NCI-H526 (cell line): ENCODE measurements at regions not wholly inside any gene's neighbourhood (a gene's known extent, or its start where the extent isn't known, plus 50 kb on each side); places are given as distances from the start of the nearest gene placed in this dataset.
"Not testable (repeated sequence)": the region's sequence is repeated elsewhere in the genome, so short reads cannot be mapped to it uniquely, and the experiment has no call there.

Experiments used
- DNase-seq, 2 experiments: peaks; one replicate each; lab custom pipeline; 2025; lab: John Stamatoyannopoulos, UW

DNA sequence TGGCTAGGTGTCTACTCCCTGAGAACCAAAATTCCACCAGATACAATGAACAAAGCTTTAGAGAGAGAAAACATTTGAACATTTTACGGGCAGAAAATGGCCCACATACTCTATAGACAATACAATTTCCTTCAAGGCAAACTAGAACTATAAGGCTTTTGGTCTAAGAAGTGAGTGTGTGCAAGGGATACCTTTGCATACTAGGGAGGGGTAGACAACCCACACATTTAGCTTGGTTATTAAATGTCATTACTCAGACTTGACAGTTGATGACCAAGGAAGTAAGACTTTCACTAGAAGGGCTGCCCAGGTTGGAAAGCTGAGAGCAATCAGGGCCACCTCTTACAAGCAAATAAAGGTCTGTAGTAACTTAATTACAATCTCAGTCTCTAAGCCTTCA lies 64.0 kb upstream of the PLEKHM1 start:
- DNase-seq = not testable (repeated sequence)

DNA sequence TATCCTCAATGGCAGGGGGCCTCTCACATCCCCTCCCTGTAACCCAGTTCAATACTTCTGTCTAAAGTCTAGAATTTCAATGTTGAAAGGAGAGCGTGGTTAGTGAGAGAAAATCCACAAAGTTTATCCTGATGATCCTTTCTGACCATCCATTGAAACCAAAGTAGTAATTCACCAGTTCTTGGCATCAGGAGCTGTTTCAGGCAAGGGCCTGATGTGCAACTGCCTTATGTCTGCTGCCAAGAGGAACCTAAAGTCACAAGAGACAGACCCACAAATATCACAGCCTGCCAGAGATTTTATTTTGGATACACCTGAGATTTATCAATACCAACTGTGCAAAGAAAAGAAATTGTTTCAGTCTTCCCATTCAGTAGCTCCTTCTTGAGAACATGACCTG lies 68.3 kb upstream of the PLEKHM1 start:
- DNase-seq = not testable (repeated sequence)

DNA sequence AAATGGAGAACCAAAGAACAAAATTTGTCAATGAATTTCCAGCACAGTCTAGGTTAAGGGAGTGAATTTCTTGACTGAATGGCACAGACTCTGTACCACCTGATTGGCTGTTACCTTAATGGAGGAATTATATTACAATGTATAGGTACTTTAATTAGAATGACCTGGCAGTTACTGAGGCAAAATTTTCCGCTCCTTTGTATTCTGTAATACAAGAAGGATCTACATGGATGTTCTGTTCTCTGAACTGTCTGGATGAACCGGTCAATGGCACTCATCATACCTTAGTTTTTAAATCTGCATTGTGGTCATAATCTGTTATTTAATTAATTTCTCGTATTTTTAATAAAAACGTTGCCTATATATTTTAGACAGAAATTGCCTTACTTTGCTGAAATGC lies 72.3 kb upstream of the PLEKHM1 start:
- DNase-seq = not testable (repeated sequence)

DNA sequence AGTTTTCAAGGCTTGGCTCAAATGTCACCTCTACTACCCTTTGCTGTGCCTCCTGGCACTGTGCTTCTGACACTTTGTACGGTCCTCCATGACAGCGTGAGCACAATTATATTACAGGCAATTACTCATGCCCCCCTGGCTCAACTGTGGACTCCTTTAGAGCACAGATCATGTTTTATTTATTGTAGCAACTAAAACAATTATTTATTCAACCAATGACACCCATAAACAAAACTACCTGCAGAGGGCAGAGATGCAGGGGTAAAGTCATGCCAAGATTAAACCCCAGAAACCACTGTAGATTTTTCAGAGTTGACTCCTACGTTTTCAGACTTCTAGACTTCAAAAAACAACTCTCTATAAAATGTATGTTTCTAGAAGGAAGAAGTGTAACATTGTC lies 72.8 kb upstream of the PLEKHM1 start:
- not testable (repeated sequence) for DNase-seq

DNA sequence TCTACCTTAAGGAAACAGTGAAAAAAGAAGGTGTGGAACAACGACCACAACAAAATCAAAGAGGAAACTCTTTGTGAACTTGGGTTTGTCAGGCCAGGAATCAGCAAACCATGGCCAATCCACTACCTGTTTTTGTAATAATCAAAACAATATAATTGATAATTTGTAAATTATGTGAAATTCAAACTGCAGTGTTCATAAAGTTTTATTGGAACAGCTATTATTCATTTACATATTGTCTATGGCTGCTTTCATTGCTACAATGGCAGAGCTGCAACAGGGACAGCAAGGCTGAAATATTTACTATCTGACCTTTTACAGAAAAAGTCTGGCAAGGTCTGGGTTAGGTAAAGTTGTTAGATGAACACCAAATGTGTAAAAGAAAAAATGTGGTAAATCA lies 77.8 kb upstream of the PLEKHM1 start:
- DNase-seq = not testable (repeated sequence)

DNA sequence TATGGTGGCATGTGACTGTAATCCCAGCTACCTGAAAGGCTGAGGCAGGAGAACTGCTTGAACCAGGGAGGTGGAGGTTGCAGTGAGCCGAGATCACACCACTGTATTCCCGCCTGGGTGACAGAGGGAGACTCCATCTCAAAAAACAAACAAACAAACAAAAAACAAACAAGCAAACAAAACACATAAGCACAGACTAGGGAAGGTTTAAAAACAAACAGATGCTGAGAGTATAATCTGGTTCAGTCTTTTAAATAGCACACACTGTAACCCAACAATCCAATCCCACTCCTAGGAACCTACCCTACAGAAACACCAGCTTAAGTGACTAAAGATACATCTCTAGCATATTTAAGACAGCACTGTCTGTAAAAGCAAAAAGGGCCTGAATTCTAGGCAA lies 82.8 kb upstream of the PLEKHM1 start:
- not testable (repeated sequence) for DNase-seq

DNA sequence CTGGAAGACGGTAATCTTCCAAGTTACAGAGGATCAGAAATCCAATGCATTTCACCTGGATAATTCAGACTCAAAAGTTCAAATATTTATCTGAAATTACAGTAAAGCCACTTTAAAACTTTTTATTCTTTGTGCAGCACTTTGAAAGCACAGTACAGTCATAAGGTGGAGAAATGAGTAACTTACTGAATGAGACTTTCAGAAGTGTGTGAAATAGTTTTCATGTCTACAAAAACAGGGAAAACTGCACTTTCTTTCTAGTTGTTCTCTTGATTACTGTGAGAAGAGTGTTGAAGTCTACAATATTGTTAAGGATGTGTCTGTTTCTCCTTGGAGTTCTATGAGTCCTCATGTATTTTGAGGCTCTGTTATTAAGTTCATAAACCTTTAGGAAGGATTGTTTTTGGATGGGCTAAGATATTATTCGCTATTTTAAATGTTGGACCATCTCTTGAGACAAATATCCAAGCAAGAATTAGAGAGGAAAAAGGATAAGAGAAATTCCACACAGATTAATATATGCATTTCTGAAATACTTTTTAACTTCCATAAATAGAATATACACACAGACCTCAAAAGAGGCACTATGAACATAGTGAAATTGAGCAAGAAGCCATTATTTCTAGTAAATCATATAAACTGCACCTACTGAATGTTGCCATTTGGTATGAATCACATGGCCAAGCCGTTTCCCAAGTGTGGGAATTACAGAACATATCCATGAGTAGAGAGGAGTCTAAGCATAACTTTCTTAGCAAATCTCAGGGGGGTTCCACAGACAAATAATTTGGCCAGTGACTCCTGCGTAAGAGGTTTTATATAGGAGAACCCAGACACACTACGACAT lies 83.6 kb upstream of the PLEKHM1 start:
- DNase-seq = no peak

DNA sequence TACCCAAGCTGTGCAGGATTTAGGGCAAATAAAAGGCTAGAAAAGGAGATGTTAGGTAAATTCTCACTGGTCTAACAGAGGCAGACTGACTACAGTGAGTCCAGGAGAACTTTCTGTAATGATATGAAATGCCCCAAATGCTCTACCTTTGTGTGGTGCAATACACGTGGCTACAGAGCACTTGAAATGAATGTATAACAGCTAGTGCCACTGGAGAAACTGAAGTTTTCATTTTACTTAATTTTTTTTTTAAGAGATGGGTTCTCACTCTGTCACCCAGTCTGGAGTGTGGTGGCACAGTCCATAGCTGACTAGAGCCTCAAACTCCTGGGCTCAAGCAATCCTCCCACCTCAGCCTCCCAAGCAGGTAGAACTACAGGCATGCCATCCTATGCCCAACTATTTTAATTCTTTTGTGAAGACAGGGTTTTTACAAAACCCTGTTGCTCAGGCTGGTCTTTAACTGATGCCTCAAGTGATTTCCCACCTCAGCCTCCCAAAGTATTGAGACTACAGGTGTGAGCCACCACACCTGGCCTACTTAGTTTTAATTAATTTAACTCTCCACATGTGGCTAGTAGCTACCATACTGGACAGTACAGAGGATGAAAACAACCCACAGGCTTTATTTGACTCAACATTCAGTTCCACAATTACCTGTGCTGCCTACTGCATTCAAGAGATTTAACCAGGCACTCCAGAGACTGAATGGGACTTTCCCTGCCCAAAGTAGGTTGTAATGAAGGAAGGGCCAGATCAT lies 84.8 kb upstream of the PLEKHM1 start:
- DNase-seq = no peak

DNA sequence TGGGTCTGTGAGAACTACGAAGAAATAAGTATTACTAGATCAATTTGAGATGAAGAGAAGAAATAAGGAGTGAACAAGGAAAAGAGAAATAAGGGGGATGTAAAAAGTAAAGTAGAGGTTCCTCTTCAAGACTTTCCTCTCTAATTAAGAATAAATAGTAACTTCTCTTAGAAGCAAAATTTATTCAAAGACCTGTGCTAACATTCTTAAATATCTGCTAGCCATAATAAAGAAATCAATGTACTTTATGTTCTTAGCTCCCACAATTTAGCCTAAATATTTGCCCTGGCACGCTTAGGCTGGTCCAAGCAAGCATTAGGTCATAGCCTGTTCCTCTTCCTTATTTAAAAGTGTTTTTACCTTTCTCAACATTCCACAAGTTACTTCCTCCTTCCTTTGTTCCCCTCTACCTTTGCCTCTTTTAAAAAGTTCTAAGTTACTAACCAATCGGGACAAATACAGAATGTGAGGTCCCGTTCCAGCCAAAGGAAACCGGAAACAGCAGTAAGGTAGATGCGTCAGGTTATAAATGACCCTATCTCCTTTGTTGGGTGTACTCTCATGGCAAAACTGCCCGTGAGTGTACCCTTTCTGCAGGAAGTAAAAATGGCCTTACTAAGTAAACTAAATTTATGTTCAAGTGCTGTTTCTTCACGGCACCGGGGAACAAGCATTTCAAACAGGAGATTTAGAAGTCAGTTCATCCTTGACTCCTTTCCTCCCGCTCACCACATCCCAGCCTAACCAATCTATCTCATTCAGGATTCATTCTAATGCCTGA lies 86.2 kb upstream of the PLEKHM1 start:
- DNase-seq = not testable (repeated sequence)

DNA sequence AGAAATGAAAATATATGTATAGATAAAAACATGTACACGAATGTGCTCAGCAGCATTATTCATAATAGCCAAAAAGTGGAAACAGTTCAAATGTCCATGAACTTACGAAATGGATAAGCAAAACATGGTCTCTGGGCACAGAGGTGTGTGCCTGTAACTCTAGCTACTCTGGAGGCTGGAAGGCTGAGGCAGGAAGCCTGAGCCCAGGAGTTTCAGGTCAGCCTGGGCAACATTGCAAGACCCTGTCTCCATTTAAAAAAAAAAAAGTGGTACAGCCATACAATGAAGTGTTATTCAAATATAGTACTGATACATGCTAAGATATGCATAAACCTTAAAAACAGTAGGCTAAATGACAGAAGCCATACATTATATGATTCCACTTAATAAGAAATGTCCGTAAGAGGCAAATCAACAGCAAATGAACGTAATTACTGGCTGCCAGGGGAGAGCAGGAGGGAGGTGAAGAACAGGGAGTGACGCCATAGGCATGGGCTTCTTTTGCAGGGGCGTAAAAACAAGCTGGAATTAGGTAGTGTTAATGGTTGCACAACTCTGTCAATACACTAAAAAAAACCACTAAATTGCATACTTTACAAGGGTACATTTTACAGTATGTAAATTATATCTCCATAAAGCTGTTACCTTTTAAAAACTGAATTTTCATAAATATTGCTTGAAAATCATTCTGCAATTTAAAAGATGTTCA lies 87.2 kb upstream of the PLEKHM1 start:
- no peak for DNase-seq

DNA sequence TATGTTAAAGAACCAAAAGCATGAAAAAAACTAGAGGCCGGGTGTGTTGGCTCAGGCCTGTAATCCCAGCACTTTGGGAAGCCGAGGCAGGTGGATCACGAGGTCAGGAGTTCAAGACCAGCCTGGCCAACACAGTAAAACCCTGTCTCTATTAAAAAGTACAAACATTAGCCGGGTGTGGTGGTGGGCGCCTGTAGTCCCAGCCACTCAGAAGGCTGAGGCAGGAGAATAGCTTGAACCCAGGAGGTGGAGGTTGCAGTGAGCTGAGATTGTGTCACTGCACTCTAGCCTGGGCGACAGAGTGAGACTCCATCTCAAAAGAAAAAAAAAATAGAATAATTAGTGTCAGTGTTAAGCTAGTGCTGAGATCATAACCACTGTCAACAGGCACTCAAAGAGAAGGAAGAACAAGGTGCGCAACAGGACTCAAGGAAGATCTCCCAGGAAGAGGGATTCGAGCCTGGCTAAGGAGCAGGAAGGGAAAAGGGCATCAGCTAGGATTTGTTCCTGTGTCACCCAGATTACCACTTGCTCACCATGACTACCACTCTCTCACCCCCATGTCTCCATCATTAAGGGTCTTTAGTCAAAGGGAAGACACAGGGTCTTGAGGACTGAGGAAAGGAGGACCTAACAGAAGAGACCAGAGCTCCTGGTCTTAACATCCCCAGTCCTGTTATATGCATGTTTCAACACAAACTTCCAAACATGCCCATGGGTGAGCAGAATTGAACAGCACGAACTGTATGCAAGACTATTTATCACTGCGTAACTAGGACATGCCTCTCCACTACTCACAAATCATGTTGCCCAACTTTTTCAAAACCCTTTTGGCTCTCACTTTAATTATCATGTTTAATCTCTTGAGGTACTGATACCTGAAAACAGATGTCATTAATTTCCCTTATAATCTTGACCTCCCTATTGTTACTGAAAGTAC lies 88.3 kb upstream of the PLEKHM1 start:
- no peak for DNase-seq

DNA sequence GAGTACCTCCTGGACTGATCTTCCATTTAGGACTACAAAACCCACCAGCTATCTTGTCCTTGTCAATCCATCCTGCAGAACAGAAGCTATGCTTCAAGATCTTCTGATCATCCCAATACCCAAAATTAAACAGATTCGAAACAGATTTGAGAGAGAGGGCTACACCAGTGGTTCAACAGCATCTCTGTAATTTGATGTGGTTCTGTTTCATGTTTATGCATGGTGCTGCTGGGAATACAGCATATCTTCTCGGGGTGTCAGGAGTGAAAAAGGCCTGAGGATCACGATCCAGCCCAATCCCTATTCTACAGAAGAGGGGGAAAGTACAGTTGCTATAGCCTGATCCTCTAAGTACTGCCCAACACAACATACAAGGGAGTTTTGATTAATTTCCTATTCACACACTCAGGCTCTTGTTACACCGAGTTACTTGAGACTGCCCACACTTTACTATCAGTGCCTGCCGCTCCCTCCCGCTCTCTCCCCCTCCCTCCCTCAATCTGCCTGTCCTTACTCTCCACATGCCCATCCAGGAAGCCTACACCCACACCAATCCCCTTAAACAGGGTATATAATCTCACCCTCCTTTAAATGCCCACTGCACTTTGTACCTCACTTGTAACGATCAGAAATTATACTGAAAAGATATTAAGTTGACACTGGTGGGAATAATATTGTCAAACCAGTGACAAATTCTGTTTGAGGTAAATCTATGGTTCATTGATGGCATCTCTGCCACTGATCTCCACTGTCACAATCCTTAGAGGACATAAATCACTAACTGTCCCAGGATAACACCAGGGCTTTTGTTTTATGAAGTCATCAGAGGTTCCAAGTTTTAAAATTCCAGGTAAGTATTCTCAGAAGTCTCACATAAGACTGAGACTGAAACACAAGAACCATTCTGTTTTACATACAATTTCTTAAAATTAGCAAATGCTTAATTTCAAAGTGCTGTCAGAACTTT lies 89.3 kb upstream of the PLEKHM1 start:
- no peak for DNase-seq

DNA sequence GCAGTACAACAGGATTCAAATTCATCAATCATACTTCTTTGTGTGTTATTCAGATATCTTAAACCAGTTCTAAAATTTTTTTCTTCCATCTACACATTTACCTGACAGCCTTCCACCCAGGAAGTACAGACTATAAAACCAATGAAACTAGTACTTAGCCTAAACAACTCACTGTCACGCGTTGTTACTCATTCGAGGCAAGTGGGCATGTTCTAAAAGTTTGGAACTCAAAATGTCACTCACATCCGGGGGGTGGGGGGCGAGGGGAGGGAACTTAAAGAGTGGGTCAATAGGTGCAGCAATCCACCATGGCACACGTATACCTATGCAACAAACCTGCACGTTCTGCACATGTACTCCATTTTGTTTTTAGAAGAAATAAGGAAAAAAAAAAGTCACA lies 90.4 kb upstream of the PLEKHM1 start:
- DNase-seq = no peak

DNA sequence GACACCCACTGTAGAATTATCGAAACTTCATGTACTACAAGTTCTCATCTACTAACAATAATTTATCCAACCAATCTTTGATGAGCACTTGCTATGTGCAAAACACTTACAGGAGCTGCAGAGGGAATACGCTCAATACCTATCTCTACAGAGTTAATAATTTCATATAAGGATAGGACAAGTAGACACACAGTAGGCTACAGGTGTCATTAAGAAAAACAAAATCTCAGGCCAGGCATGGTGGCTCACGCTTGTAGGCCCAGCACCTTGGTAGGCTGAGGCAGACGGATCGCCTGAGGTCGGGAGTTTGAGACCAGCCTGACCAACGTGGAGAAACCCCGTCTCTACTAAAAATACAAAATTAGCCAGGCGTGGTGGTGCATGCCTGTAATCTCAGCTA lies 91.3 kb upstream of the PLEKHM1 start:
- no peak for DNase-seq

DNA sequence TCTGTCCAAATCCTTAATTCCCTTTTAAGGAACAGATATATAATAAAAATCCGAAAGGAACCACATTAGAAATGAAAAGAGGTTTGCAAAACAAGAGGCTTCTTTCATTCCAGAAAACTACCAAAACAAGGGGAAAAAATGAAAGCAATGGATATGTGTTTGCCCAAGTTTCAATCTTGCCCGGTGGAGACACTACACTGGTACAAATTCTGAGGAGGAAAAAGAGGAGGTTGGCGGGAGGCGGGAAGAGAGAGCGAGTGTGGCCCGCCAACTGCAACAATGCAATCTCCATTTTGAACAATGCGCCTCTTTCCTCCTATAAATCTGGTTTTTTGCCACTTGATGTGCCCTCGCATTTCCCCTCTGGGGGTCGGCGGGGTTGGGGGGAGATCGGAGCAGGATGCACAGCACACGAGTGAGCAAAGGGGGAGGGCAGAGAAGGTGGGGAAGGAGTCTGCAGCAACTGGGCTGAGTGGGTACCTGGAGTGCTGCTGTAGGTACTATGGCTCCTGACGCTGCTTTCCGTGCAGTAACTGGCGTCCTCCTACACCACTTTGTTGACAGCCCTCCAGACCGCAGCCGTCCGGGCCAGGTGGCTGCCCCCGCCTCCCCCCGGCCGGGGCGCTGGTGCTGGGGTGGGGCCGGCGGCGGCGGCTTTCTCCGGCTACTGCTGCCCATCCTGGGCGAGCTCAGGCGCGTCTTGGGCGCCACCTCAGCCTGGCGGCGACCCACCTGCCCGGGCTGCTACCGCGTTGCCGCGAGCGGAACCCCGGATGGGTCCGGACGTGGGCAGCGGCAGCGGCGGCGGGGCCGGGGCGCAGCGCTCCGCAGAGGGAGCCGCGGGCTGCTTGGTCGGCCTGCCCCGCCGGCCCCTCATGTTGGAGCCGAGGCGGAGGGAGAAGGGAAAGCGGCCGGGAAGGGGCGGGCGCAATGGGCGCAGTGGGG lies 93.8 kb upstream of the PLEKHM1 start:
- no peak for DNase-seq

DNA sequence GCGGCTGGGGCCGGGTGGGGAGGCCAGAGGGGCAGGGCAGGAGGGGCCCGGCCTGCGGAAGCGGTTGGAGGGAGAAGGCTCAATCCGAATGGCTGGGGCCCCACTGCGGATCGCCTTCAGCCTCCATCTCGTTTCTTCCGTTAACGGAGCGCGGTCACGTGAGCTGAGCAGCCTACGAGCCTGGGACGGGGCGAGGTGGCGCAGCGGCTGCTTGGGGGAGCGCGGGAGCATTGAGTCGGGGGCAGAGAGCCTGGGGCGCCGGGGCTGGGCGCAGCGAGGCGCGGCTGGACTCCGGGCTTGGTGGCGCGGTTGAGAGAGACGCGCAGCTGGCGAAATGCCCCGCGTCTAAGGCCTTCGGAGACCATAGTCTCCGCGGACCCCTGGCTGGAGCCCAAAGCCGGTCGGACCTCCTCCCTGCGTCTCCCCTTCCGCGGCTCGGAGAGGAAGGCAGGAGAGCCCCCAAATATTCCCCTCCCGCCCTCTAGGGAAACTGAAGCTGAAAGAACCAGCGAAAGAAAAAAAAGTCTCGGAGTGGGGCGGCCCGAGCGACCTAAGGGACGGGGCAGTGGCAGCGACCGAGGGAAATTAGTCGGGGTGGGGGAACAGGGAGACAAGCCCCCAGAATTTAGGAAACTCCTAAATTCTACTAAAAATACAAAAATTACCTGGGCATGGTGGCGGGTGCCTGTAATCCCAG lies 94.7 kb upstream of the PLEKHM1 start:
- not testable (repeated sequence) for DNase-seq

DNA sequence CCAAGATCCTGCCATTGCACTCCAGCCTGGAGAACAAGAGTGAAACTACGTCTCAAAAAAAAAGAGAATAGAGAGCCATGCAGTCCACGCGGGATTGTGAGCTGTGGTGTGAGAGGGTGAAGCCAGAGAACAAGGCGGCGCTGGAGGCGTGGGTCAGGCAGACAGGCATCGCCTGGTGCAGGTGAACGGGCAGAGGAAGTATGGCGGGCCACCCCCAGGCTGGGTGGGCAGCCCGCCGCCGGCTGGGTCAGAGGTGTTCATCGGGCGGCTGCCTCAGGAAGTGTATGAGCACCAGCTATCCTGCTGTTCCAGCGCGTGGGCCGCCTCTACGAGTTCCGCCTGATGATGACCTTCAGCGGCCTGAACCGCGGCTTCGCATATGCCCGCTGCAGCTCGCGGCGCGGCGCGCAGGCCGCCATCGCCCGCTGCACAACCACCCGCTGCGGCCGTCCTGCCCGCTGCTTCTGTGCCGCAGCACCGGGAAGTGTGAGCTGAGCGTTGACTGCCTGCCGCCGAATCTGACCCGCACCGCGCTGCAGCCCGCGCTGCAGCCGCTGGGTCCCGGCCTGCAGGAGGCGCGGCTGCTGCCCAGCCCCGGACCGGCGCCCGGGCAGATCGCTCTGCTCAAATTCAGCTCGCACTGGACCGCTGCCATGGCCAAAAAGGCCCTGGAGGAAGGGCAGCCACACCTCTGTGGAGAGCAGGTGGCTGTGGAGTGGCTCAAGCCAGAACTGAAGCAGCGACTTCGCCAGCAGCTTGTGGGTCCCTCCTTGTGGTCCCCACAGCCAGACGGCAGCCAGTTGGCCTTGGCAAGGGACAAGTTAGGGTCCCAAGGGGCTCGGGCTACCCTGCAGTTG lies 95.5 kb upstream of the PLEKHM1 start:
- not testable (repeated sequence) for DNase-seq
